ENCODE measurements at regions not wholly inside any gene's neighbourhood (a gene's known extent, or its start where the extent isn't known, plus 50 kb on each side); places are given as distances from the start of the nearest gene placed in this dataset.

DNA sequence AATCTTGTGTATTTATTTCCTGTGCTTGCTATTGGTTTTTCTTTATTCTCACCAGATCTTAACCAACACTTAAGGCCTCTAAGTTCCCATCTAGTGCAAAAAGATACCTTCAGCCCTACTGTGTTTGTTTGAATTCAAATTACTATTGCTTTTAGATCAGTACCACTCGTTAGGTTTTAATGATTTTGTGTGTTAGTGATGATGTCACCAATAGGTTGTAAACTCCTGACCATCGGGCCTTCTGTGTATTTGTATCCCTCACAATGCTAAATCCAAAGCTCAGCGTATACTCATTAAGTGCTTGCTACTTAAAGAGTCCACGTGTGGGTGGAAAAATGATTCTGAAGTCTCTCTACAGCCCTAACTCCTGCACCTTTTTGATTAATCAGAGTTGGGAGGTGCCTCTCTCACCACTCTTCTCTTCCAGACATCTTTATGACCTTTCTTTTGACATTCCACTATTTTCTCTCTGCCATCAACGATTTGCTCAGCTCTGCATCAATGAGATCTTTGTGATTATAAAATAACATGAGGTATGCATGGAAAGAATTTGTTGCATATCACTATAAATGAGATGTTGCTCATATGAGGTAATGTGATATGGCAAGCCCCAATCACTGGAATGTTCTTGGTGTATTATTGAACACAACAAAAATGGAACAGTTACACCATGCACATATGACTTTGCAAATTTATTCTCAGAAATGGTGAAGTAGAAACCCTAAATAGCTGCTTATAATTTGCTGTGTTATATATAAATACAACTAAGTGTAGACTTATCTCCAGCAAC is 55.1 kb upstream of the LAMA2 start:
- TF ChIP-seq, protein P1, sequence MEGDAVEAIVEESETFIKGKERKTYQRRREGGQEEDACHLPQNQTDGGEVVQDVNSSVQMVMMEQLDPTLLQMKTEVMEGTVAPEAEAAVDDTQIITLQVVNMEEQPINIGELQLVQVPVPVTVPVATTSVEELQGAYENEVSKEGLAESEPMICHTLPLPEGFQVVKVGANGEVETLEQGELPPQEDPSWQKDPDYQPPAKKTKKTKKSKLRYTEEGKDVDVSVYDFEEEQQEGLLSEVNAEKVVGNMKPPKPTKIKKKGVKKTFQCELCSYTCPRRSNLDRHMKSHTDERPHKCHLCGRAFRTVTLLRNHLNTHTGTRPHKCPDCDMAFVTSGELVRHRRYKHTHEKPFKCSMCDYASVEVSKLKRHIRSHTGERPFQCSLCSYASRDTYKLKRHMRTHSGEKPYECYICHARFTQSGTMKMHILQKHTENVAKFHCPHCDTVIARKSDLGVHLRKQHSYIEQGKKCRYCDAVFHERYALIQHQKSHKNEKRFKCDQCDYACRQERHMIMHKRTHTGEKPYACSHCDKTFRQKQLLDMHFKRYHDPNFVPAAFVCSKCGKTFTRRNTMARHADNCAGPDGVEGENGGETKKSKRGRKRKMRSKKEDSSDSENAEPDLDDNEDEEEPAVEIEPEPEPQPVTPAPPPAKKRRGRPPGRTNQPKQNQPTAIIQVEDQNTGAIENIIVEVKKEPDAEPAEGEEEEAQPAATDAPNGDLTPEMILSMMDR (IDR thresholded peaks at IDR 0.05) = no peak
- TF ChIP-seq POLR2AphosphoS5 (IDR thresholded peaks at IDR 0.05) = no peak
- no peak for TF ChIP-seq EP300 (IDR thresholded peaks at IDR 0.05)

Data from esophagus muscularis mucosa (tissue), 4 donors.